ENCODE measurements at regions not wholly inside any gene's neighbourhood (a gene's known extent, or its start where the extent isn't known, plus 50 kb on each side); places are given as distances from the start of the nearest gene placed in this dataset.

- no peak for TF ChIP-seq CEBPB (IDR thresholded peaks at IDR 0.05; ENCODE audit: low read depth, low read length)
- TF ChIP-seq SMC3 (IDR thresholded peaks at IDR 0.05; ENCODE audit: low read depth, low read length), result no peak
- no peak for TF ChIP-seq RAD21 (IDR thresholded peaks at IDR 0.05; ENCODE audit: low read length)
These were observed 118.1 kb upstream of the NAP1L1 start (continued) for GRCh38 chr12:76202621-76203020.

- Histone ChIP-seq H2AFZ (replicated peaks; ENCODE audit: low read length, poor library complexity) (no peak overlapping the region), H3K27ac (ENCODE audit: insufficient read depth, low read length) (no peak overlapping the region), H2BK20ac (ENCODE audit: low read depth, low read length) (peak overlapping the region; percentile 76; the same call in 1 of the 2 replicates), H3K4me2 (ENCODE audit: low read depth, low read length) (no peak overlapping the region), H3K27me3 (ENCODE audit: control insufficient read depth, insufficient read depth, low read length) (peaks cover 2% of the 10 kb centered on the region; the same call in 1 of the 2 replicates), H3K4me1 (ENCODE audit: control insufficient read depth, insufficient read depth, low read length) (no peaks in the 10 kb centered on the region), H3K79me1 (ENCODE audit: low read depth in 1 of 2, low read length in 2 of 2) (no peaks in the 10 kb centered on the region), H3K9me3 (ENCODE audit: control insufficient read depth, insufficient read depth, low read length) (peaks cover 16% of the 10 kb centered on the region), H2BK5ac (ENCODE audit: low read depth, low read length, poor library complexity, severe bottlenecking) (no peak overlapping the region), H4K91ac (ENCODE audit: insufficient read depth, low read depth, low read length) (no peak overlapping the region), H3K9me1 (ENCODE audit: insufficient read depth, low read length) (no peaks in the 10 kb centered on the region), H3K4ac (ENCODE audit: low read depth, low read length) (peak overlapping the region; percentile 33; the same call in 1 of the 2 replicates), H3K18ac (ENCODE audit: low read depth, low read length) (no peak overlapping the region), H3K9ac (ENCODE audit: low read depth, low read length) (no peak overlapping the region), H2AK9ac (replicated peaks; ENCODE audit: low read depth, low read length, poor library complexity) (no peak overlapping the region), H4K5ac (ENCODE audit: low read depth, low read length) (no peak overlapping the region), H4K20me1 (ENCODE audit: insufficient read depth, low read length) (no peaks in the 10 kb centered on the region), H3K23ac (ENCODE audit: low read depth, low read length) (no peak overlapping the region), H3K36me3 (ENCODE audit: control insufficient read depth, insufficient read depth, low read length) (no peaks in the 10 kb centered on the region), H2BK120ac (ENCODE audit: low read depth, low read length) (peak overlapping the region; percentile 50), H2AK5ac (ENCODE audit: low read depth, low read length) (no peak overlapping the region; the same call in 1 of the 2 replicates), H2BK15ac (ENCODE audit: low read depth, low read length) (no peak overlapping the region), H3K56ac (ENCODE audit: extremely low read depth, insufficient read depth, low read length) (no peak overlapping the region), H3K4me3 (ENCODE audit: insufficient read depth, low read depth, low read length) (no peak overlapping the region), H4K8ac (ENCODE audit: low read depth in 2 of 2, low read length in 2 of 2) (no peak overlapping the region), H3K14ac (replicated peaks; ENCODE audit: low read depth, low read length) (peak overlapping the region; percentile 63; the same call in 1 of the 2 replicates)
- ChIA-PET POLR2A (ENCODE audit: unreplicated experiment) (no interaction called here), CTCF (interaction anchor here (1.2 kb wide), 1 partner anchor 386 kb away, joined by 3 read pairs; no protein-coding TSS in a partner anchor)
- TF ChIP-seq BHLHE40 (IDR thresholded peaks at IDR 0.05; ENCODE audit: low read depth, low read length) (no peak), NFE2L2 (IDR thresholded peaks at IDR 0.05; ENCODE audit: low read depth, low read length) (no peak), MAZ (IDR thresholded peaks at IDR 0.05; ENCODE audit: borderline replicate concordance, low read depth, low read length) (no peak), ELK1 (IDR thresholded peaks at IDR 0.05; ENCODE audit: borderline replicate concordance, low read depth, low read length) (no peak), CHD1 (IDR thresholded peaks at IDR 0.05; ENCODE audit: low read depth, low read length) (no peak), CEBPB (IDR thresholded peaks at IDR 0.05; ENCODE audit: low read depth, low read length) (no peak), POLR2A (IDR thresholded peaks at IDR 0.05; ENCODE audit: low read depth, low read length) (no peak), MAFK (IDR thresholded peaks at IDR 0.05; ENCODE audit: low read depth, low read length) (no peak), FOS (IDR thresholded peaks at IDR 0.05; ENCODE audit: low read depth, low read length) (no peak), RCOR1 (IDR thresholded peaks at IDR 0.05; ENCODE audit: insufficient replicate concordance, low read length) (no peak), SMC3 (IDR thresholded peaks at IDR 0.05; ENCODE audit: low read depth, low read length) (no peak), MXI1 (IDR thresholded peaks at IDR 0.05; ENCODE audit: borderline replicate concordance, low read depth, low read length) (no peak)
- dilution Hi-C loops (cut with HindIII; ENCODE audit: low sequenced_read_pairs, unreplicated experiment) (no loop called here), intact Hi-C loops (cut with micrococcal nuclease) (no loop called here), in situ Hi-C loops (cut with MboI; ENCODE audit: low sequenced_read_pairs) (no loop called here)
- ATAC-seq (ENCODE audit: low read depth) (no peak), DNase-seq (peak; percentile 12)
- BruUV-seq (replicated peaks), result no TSS peak
These were observed 117.3 kb upstream of the NAP1L1 start for GRCh38 chr12:76201758-76202157.
